HG03521 (cell line): ENCODE measurements at regions not wholly inside any gene's neighbourhood (a gene's known extent, or its start where the extent isn't known, plus 50 kb on each side); places are given as distances from the start of the nearest gene placed in this dataset.

Experiments
- ATAC-seq: cut with Tn5 transposase; IDR thresholded peaks from one replicate; pipeline ENCODE4 v1.9.1; 2021; ENCODE audit warnings: mild to moderate bottlenecking, moderate library complexity; ENCODE audit not compliant: unreplicated experiment

DNA sequence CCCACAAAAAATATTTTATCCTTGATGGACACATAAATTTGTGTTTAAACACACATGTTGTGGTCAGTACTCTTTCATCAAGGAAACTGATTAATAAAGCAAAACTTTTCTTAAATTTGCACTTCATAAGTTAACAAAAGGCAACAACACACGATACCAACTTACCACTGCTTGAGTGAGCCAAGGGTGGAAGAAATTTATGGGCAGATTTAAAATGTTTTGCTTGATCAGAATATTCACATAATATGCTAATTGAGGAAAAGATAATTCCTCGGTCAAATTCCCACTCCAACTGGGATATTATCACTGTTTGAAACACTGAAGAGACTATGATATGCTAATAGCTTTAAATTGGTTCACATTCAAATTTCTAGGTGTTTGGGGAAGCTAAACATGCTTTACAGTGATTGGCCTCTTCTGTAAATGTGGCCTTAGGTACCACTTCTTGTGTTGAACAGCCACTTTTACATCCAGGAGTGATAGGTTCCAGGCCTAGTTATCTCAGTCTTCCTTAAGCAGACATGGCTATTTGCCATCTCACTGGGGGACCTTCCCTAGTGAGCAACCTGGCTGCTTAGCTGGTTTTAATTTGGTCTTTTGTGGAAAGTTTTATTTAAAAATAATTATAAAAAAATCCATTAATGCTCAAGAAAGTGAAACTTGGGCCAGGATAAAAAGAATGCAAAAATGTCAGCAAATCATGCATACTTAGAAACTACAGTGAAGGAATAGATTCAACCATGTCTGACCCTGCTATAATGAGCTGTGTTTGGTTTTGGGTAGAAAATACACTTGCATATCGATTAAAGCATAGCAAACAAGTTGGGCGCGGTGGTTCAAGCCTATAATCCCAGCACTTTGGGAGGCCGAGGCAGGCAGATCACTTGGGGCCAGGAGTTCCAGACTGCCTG, 221.2 kb upstream of the MAP3K7 start:
- ATAC-seq = no peak

DNA sequence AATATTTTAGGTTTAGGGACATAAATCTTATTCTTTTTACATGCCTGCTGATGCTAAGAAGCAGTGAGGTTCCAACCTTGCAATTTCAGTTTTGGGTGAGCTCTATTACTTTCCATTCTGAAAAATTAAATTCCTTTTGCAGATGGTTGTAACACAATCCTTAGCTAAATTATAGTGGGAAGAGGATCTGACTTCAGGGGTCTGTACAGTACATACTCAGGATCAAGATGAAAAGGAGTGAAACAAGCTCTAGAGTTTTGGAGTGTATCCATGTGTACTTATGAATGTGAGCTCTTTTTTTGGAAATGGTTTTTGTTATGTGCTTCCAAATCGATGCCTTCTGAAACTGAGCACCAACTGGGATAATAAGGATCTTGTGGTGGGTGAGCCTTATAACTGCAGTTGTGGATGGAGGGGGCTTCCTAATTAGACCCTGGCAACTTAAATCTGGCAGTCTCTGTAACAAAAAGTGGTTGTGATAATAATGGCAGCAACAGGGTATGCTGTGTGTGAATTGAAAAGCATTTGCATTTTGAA, 218.8 kb upstream of the MAP3K7 start:
- no peak for ATAC-seq

DNA sequence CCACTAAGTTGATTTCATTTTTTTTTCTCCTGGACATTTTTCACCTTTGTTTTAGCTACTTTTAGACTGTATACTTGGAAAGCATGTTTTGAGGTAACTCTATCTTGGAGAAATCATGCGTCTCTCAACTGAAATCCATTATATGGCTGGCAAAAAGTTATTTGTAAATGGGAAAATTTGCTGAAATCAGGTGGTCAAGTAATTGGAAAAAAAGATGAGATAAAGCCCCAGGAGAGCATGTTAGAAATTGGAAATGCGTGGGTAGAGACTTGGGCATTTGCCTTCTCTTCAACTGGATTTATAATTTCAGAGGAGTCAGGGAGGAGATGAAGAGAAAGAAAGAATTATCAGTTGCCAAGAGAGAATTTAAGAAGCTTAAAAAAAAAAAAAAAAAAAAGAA, 217.1 kb upstream of the MAP3K7 start:
- ATAC-seq = no peak

DNA sequence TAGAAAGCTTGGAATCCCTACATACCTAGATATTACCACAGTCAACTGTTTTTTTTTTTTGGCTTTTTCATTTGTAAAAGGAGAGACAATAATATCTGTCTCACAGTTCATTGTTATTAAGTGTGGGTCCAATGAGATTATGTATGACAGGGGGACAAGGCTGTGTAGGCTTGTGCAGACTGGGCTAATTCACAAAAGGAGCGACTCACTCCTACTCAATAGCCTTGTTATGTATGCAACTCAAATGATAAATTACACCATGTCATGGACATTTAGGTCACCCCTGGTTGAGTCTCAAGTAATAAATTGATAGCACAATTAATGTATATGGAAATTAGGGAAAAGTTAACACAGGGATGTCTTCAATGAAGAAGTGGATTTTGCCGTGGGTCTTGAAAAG, 208.2 kb upstream of the MAP3K7 start:
- no peak for ATAC-seq

DNA sequence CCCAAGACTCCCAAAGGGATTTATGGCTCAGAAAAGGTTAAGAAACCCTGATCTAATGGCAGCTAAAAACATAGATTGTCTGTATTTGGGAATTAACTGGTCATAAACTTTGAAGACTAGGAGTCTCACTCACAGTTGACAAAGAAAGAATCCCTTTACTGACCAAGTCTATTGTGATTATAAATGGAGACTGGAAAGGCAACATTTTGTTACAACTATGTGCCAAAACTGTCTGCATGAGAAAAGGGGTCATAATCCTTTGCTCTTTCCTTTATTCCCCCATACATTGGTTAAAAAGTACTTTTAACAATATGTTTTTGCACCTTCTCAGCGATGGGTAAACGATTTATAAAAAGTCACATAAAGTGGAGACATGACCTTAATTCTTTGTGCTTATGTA, 206.9 kb upstream of the MAP3K7 start:
- no peak for ATAC-seq

DNA sequence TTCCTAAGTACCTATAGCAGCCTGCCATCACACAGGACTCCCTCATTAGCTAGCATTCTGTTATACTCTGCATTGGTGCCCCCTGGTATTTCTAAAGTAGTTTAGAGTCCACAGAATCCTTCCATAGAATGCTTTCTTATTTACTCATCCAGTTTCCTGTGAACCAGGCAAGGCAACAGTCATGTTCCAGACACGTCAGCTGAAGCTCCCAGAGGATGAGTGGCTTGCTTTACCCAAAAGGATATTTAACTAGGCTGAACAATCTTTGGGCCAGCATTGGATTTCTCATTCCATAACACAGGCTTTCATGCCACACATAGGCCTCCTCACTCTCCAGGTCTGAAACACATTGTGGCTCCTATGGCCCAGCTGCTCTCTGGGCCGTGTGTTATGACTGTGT, 203.8 kb upstream of the MAP3K7 start:
- no peak for ATAC-seq

DNA sequence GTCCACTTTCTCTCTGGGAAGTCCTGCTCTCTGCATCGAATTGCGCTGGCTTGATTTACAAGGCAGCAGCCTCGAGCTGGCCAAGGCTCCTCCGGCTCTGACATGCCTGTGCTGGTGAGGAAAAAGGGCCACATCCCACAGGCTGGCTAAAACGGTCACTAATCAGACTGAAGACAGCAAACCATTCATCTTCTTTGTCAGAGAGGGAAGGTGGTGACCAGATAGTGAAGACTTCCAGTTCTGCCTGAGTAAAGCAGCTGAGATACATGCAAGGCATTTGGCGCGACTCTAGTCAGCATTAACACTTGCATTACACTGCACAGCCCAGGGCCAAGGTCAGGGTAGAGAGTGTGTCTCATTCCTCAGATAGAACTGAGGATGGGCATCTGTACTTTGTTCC, 203.2 kb upstream of the MAP3K7 start:
- ATAC-seq = no peak

DNA sequence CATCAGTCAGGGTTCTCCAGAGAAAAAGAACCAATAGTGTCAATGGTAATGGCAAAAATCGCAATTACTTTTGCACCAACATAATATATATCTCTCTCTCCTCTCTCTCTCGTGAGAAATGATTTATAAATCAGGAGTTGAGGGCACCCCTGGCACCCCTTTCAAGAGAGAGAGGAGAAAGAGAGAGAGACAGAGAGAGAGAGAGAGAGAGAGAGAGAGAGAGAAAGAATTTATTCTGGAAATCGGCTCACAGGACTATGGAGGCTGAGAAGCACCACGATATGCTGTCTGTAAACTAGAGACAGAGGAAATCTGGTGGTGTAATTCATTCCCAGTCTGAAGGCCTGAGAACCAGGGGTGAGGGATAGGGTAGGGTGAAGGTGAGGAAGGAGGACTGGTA, 201.9 kb upstream of the MAP3K7 start:
- no peak for ATAC-seq

DNA sequence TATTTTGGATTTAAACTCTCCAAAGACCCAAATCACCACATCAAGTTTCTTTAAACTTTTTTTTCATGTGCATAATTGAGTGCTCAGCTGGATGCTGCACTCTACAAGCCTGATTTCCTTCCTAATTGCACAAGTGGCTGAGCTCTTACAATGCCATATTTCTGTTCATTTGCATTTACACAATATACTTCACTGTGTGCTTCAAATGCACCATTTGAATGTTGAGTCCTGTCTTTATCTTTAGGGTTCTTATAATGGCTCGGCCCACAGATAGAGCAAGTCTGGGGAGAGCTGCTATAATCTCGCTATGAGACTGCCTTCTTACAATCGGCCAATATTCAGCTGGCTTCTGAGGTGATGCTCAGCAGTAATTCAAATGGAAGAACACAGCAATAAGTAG, 200.6 kb upstream of the MAP3K7 start:
- no peak for ATAC-seq

DNA sequence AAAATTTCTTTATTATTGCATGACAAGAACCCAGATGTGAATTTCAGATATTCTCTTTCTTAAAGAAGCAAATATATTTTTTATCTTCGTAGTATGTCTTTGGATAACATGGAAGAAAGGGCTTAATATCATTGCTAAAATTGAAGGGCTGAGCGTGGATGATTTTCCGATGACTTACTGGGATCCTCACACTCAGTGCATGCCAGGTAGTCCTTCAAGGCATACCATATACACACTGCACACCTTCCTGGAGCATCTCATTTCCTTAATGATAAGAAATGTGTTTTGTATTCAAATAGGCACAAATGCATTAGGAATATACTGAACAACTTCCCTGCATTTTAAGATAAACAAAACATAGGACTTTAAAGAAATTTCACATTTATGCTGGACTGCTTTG, 193.9 kb upstream of the MAP3K7 start:
- ATAC-seq = no peak

DNA sequence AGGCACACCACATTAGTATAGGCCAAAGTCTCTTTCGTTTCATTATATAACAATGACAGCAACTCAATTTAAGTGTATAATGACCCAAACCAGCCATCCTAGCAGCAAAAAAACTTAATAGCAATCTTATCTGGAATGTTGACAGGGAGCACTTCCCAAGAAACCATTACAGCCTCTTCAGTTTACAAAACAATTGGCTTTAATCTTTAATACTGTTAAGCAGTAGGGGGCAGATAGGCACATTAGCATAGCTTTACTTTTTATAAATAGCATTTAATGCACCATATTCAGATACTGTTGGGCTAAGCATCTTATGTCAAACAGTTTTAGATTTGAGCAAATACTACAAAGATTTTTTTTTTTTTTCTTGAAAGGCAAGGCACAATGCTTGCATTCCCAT, 193.3 kb upstream of the MAP3K7 start:
- no peak for ATAC-seq

DNA sequence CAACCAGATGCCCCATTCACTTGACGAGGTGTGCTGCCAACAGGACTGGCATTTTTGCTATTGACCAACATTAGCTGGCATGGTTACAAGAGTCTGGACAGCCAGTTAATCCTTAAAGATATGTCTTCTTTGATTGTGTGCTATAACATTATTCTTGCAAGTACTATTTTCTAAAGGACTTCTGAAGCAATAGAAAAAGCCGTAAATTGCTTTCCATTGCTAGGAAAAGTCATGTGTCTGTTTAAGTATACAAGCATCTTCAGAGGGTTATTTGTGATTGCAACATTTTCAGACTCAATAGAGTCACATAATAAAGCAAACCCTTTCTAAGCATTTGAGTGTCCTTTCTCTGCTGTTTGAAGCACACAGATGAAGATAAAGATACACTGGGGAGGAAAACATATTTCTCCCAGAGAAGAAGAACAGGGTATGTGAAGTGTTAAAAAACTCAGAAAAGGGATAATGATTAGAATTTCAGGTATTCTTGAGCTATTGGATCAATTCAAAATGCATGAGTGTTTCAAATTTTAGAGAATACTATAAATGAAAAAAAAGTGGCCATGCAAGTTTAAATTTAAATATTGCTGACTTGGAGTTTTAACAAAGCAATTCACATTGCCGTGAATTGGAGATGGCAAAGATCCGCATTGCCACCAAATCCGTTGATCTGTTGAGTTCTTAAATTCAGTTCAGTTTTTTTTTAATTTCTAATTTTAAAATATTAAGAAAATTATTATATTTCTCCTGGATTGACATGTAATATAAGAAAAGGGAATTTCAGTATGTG, 191.7 kb upstream of the MAP3K7 start:
- ATAC-seq = no peak

DNA sequence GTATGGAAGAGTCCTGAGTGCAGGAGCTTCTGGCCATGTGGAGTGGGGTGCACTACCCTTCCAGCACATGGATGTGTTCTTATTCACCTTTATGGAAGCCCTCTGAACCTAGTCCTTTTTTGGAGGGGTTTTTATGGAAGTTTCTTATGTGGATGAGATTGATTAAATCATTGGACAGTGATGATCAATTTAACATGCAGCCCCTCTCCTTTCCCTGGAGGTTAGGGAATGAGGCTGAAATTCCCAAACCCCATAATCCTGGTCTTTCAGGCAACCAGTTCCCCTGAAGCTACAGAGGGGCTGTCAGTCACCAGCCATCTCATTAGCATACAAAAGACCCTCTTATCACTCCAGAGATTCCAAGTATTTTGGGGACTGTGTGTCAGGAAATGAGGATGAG, 183.9 kb upstream of the MAP3K7 start:
- ATAC-seq = no peak

DNA sequence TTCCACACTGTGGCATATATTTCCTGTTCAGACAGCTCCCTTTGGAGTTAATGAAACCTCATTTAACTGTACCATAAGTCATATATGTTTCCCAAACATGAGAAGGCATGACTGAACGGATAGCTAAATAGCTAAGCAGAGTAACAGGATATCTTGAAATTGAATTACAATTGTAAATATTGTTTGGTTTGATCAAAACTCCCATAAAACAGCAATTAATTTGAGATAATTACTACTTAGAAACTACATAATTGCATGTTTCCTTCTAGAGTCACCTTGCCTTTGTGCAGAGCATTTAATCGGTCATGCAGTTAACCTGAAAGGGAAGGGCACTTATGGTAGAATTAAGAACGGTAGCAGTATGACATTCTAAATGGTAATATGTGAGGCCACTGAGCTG, 179.0 kb upstream of the MAP3K7 start:
- no peak for ATAC-seq

DNA sequence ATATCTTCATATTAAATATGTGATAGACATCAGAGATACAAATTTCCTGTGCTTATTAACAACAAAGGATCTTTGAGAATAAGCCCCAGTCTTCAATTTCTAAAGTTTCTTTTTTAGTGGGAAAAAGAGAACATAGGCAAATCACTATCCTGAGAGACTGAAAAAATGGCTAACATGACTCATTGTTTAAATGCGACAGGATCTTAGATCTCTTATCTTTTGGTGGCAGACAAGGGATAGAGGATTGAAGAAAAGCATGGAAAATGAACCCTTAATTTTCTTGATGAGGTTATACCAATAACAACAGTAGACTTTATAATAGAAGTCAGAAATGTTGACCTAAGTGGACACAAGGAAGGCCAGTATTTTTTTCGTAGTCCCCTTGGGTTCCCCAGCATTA, 178.6 kb upstream of the MAP3K7 start:
- ATAC-seq = no peak

DNA sequence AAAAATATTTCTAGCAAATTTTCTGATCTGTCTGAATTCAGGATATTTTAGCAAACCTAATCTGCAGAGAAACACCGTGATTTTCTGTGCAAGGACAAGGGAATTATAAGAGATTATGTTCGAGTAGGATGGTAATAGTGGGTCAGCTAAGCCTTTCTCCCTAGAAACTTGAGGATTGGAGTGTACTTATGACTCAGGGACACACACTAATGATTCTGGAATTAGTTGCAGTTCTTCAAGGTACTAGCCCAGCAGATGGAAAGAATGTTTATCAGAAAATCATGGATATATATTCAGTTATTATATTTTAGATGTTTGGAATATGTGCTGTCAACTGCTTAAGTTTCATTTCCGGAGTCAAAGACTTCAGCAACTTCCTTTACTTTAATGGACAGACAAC, 177.1 kb upstream of the MAP3K7 start:
- no peak for ATAC-seq

DNA sequence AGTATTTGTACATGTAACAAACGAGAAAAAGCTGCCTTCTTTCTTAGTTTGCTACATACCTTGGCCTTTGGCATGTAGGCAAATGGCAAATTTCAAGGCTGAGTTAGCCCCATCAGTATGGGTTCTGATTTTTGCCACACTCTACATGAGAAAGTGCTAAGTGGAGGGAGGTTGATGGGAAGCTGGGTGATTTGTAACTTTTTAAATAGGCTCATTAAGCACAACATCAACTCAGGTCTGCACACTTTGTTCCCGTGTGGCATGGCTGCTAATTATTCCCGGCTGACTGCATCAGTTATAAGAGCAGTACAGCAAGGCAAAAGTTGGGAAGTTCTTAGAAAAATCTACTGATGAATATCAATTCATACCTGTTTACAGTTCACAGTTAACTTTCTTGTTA, 172.8 kb upstream of the MAP3K7 start:
- ATAC-seq = no peak

DNA sequence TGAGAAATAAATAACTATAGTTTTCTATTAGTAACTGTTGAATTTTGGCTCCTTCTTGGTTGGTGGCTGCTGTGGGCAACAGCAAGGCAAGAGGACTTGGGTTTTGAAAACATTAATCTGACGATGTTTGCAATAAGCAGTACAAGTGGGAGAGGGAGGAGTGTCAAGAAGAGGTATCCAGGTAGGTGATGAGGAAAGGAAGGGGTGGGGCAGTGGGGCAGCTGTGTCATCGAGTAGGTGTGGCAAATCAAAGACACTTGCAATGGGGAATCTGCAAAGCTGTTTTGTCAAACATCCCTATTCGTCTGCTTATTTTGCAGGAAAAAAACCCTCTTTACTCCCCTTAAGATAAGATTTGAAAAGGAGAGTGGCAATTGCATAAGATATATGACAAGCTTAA, 171.9 kb upstream of the MAP3K7 start:
- no peak for ATAC-seq

DNA sequence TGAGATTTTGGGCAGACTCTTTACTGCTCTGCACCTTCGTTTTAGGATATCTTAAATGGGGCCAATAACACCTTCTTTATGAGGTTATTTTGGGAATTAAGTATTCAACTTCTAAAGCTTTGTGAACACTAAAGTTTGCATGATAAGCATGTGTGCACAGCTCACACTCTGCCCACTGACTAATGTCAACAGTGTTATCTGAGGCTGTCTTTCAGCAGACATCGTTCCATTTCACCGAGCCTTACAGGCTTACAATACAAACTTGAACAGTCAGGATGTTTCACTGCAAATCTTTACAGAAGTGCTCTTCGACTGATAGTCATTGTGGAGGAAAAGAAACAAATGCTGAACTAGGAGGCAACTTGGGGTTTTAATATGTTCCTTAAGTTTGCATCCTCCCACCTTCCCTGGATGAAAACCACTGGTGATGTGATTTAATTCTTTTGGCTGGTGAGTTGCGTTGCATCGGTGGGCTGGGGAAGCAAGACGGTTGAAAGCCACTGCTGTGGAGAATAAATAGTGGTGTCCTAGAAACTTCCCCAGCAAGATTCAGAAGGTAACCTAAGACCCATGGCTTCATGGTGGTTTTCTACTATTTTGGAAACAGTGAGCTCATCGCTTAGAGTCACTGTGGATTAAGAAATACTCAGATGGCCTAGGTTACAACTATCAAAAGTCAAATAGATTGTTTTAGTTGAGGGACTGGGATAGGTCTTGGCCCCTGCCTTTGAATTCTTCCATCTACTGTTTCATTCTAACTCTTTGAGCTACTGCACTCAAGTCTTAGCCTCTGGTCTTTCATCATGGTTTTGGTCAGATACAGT, 167.2 kb upstream of the MAP3K7 start:
- ATAC-seq = no peak

DNA sequence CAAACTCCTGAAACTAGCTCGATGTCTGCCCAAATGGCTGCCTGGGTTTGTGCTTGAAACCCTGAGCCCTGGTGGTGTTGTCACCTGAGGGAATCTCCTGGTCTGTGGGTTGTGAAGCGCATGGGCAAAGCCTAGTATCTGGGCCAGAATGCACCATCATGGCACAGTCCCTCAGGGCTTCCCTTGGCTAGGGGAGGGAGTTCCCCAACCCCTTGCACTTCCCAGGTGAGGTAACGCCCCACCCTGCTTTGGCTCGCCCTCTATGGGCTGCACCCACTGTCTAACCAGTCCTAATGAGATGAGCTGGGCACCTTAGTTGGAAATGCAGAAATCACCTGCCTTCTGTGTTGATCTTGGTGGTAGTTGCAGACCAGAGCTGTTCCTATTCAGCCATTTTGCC, 152.9 kb upstream of the MAP3K7 start:
- no peak for ATAC-seq

DNA sequence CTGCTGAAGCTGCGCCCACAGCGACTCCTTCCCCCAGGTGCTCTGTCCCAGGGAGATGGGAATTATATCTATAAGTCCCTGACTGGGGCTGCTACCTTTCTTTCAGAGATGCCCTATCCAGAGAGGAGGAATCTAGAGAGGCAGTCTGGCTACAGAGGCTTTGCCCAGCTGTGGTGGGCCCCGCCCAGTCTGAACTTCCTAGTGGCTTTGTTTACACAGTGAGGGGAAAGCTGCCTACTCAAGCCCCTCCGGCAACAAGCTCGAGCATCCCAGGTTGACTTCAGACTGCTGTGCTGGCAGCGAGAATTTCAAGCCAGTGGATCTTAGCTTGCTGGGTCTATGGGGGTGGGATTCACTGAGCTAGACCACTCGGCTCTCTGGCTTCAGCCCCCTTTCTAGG, 152.5 kb upstream of the MAP3K7 start:
- no peak for ATAC-seq
